GM12878 (cell line): ENCODE measurements at regions not wholly inside any gene's neighbourhood (a gene's known extent, or its start where the extent isn't known, plus 50 kb on each side); places are given as distances from the start of the nearest gene placed in this dataset.

ENCODE experiments used
- ATAC-seq: fragments of 200-7000 bp; cut with Tn5 transposase; 3 replicates; pipeline ENCODE4 v1.9.1; 2020; ENCODE audit warnings: mild to moderate bottlenecking, moderate library complexity
- BruUV-seq: library from RNA; stranded (reverse); fragments of 400-500 nt; replicated peaks from 2 replicates; lab custom pipeline; 2021; lab: Mats Ljungman, UMichigan
- CTCF ChIA-PET: fragments of 300-600 bp; sonication (Branson Sonifier 250); formaldehyde crosslinking; extraction: SDS; loops from one replicate; lab custom pipeline; 2021; ENCODE audit warnings: inconsistent platforms; lab: Yijun Ruan, JAX
- POLR2A ChIA-PET: fragments of 350-600 bp; formaldehyde crosslinking; extraction: SDS; loops from one replicate; lab custom pipeline; 2021; ENCODE audit warnings: inconsistent platforms; lab: Charles Lee
- RAD21 ChIA-PET: fragments of 300-600 bp; sonication (Branson Sonifier 250); formaldehyde crosslinking; loops from one replicate; lab custom pipeline; 2023; ENCODE audit warnings: antibody characterized with exemption; ENCODE audit not compliant: unreplicated experiment; lab: Charles Lee
- SMC1A ChIA-PET: fragments of 300-600 bp; sonication (Branson Sonifier 250); formaldehyde crosslinking; loops from one replicate; lab custom pipeline; 2023; ENCODE audit not compliant: unreplicated experiment, uncharacterized antibody; lab: Charles Lee
- DNase-seq: peaks from one replicate; pipeline ENCODE4 v3.0.0-alpha.2; 2011; ENCODE audit warnings: low read depth, low spot score
- FAIRE-seq: peaks from 3 replicates; lab custom pipeline; 2011; peaks lifted over from hg19 to GRCh38; lab: Jason Lieb, UNC
- H2AFZ ChIP-seq: 2 replicates; pipeline ENCODE4 v1.6.0; 2011; ENCODE audit warnings: low read depth, low read length, control low read depth; ENCODE audit not compliant: control insufficient read depth
- H3K27ac ChIP-seq: 2 replicates; pipeline ENCODE4 v1.5.1; 2011; ENCODE audit warnings: control low read depth; ENCODE audit not compliant: control insufficient read depth, insufficient read depth
- H3K27me3 ChIP-seq, 2 experiments: replicated peaks in 1 of 2; 2 replicates each; pipeline versions ENCODE4 v1.6.0 to v1.6.1; 2011; ENCODE audit warnings: low read length in 1 of 2; ENCODE audit not compliant: control insufficient read depth in 2 of 2, insufficient read depth in 2 of 2
- H3K36me3 ChIP-seq, 2 experiments: 2 replicates each; pipeline ENCODE4 v1.5.1; 2011; ENCODE audit warnings: low read length in 1 of 2; ENCODE audit not compliant: control insufficient read depth in 2 of 2, insufficient read depth in 2 of 2
- H3K4me1 ChIP-seq: 2 replicates; pipeline ENCODE4 v1.6.1; 2011; ENCODE audit warnings: mild to moderate bottlenecking, low read length, moderate library complexity, mixed read lengths; ENCODE audit not compliant: control insufficient read depth, insufficient read depth
- H3K4me2 ChIP-seq: 2 replicates; pipeline ENCODE4 v1.6.0; 2011; ENCODE audit warnings: control low read depth; ENCODE audit not compliant: control insufficient read depth, insufficient read depth
- H3K4me3 ChIP-seq: fragments of 200-600 bp; sonication (generic); 2 replicates; pipeline ENCODE4 v1.5.1; 2016
- H3K79me2 ChIP-seq: 2 replicates; pipeline ENCODE4 v1.6.0; 2011; ENCODE audit warnings: low read length; ENCODE audit not compliant: control insufficient read depth, insufficient read depth
- H3K9ac ChIP-seq: 2 replicates; pipeline ENCODE4 v1.8.0; 2011; ENCODE audit warnings: low read length, control low read depth, mixed read lengths; ENCODE audit not compliant: control insufficient read depth, insufficient read depth
- H3K9me3 ChIP-seq: replicated peaks from 3 replicates; pipeline ENCODE4 v1.5.1; 2011; ENCODE audit warnings: mild to moderate bottlenecking, low read length; ENCODE audit not compliant: control insufficient read depth, insufficient read depth
- H4K20me1 ChIP-seq: 2 replicates; pipeline ENCODE4 v1.6.0; 2011; ENCODE audit not compliant: control insufficient read depth, insufficient read depth
- ATF3 ChIP-seq: IDR thresholded peaks from 2 replicates; pipeline ENCODE4 v1.6.1; 2011; ENCODE audit warnings: low read depth, mild to moderate bottlenecking, low read length, moderate library complexity, borderline replicate concordance; ENCODE audit errors: extremely low read depth
- FOXM1 ChIP-seq: IDR thresholded peaks from 2 replicates; pipeline ENCODE4 v1.6.1; 2012; ENCODE audit warnings: low read depth, mild to moderate bottlenecking, inconsistent platforms, low read length, moderate library complexity
- RELB ChIP-seq: fragments of 450-650 bp; IDR thresholded peaks from 2 replicates; pipeline ENCODE4 v1.6.1; 2017; ENCODE audit warnings: low read depth, mild to moderate bottlenecking, moderate library complexity
- SIN3A ChIP-seq: IDR thresholded peaks from 2 replicates; pipeline ENCODE4 v1.6.1; 2012; ENCODE audit warnings: low read depth, low read length, improper control_type of control experiment
- SKIL ChIP-seq: fragments of 450-650 bp; IDR thresholded peaks from 2 replicates; pipeline ENCODE4 v1.6.1; 2017; ENCODE audit warnings: mild to moderate bottlenecking, low read depth, inconsistent platforms; ENCODE audit not compliant: poor library complexity, severe bottlenecking
- SREBF2 ChIP-seq: IDR thresholded peaks from 2 replicates; pipeline ENCODE4 v1.6.1; 2012; ENCODE audit warnings: mild to moderate bottlenecking, low read length
- TARDBP ChIP-seq: IDR thresholded peaks from 2 replicates; pipeline ENCODE4 v1.6.1; 2016; ENCODE audit warnings: borderline replicate concordance
- ZNF207 ChIP-seq: fragments of 450-650 bp; IDR thresholded peaks from 2 replicates; pipeline ENCODE4 v1.6.1; 2014; ENCODE audit warnings: antibody characterized with exemption, mild to moderate bottlenecking, borderline replicate concordance
- ZNF592 ChIP-seq: fragments of 450-650 bp; IDR thresholded peaks from 2 replicates; pipeline ENCODE4 v1.6.1; 2017; ENCODE audit warnings: mild to moderate bottlenecking, moderate library complexity
- WGBS: methylation state at CpG from one replicate; pipeline ENCODE4 v1.1.6; 2016; ENCODE audit warnings: low lambda C conversion rate; ENCODE audit not compliant: insufficient replicate concordance, insufficient coverage; ENCODE audit errors: missing lambda C conversion rate; 5-methylcytosine and 5-hydroxymethylcytosine counted together
- in situ Hi-C: fragments of 300-500 bp; cut with MboI; formaldehyde crosslinking; loops from 9 replicates; pipeline ENCODE4 v1.14.3; 2018; ENCODE audit warnings: mixed read lengths
- intact Hi-C: fragments of 100-400 bp; cut with micrococcal nuclease; formaldehyde crosslinking; loops from one replicate; pipeline ENCODE4 v1.14.2; 2022; ENCODE audit not compliant: unreplicated experiment
- TF ChIP-seq, protein P1 (sequence below): fragments of 450-650 bp; IDR thresholded peaks from 2 replicates; pipeline ENCODE4 v1.6.1; 2018; ENCODE audit warnings: borderline replicate concordance, mild to moderate bottlenecking; ENCODE audit not compliant: partially characterized antibody

- Histone ChIP-seq H3K4me3 (no peak overlapping the region), H4K20me1 (no peaks in the 10 kb centered on the region), H3K27ac (no peak overlapping the region), H2AFZ (no peak overlapping the region), H3K9me3 (no peaks in the 10 kb centered on the region), H3K27me3 (no peaks in the 10 kb centered on the region), H3K9ac (no peak overlapping the region), H3K79me2 (no peaks in the 10 kb centered on the region), H3K4me1 (no peaks in the 10 kb centered on the region), H3K36me3 (no peaks in the 10 kb centered on the region), H3K4me2 (no peak overlapping the region)
- ChIA-PET RAD21 (no interaction called here), POLR2A (no interaction called here), CTCF (no interaction called here), SMC1A (no interaction called here)
- 62% methylated on average over 9 of the region's 9 CpGs for WGBS
- intact Hi-C loops (no loop called here), in situ Hi-C loops (no loop called here)
- BruUV-seq: no TSS peak
- DNase-seq: no peak
- no peak for FAIRE-seq
- no peak for ATAC-seq
- TF ChIP-seq ZNF592 (no peak), TARDBP (no peak), RELB (no peak), FOXM1 (no peak), ATF3 (no peak), SIN3A (no peak), SREBF2 (no peak), ZNF207 (no peak), SKIL (no peak)
- TF ChIP-seq, protein P1, sequence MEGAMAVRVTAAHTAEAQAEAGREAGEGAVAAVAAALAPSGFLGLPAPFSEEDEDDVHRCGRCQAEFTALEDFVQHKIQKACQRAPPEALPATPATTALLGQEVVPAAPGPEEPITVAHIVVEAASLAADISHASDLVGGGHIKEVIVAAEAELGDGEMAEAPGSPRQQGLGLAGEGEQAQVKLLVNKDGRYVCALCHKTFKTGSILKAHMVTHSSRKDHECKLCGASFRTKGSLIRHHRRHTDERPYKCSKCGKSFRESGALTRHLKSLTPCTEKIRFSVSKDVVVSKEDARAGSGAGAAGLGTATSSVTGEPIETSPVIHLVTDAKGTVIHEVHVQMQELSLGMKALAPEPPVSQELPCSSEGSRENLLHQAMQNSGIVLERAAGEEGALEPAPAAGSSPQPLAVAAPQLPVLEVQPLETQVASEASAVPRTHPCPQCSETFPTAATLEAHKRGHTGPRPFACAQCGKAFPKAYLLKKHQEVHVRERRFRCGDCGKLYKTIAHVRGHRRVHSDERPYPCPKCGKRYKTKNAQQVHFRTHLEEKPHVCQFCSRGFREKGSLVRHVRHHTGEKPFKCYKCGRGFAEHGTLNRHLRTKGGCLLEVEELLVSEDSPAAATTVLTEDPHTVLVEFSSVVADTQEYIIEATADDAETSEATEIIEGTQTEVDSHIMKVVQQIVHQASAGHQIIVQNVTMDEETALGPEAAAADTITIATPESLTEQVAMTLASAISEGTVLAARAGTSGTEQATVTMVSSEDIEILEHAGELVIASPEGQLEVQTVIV: no peak
Measured at GRCh38 chr13:111395511-111396393, 75.3 kb downstream of the TEX29 start.
